ENCODE measurements at regions not wholly inside any gene's neighbourhood (a gene's known extent, or its start where the extent isn't known, plus 50 kb on each side); places are given as distances from the start of the nearest gene placed in this dataset.

- no peak for DNase-seq
These were observed 72.3 kb downstream of the LINC00237 start for GRCh38 chr20:21033817-21034216.

- no peak for DNase-seq
These were observed 74.5 kb downstream of the LINC00237 start for GRCh38 chr20:21031666-21032065.

GRCh38 chr20:21029341-21029740, 76.8 kb downstream of the LINC00237 start:
- DNase-seq: no peak

- no peak for DNase-seq
These were observed 77.2 kb downstream of the LINC00237 start for GRCh38 chr20:21028921-21029320.

GRCh38 chr20:21028436-21028835, 77.7 kb downstream of the LINC00237 start:
- DNase-seq: no peak

GRCh38 chr20:21027569-21027968, 78.6 kb downstream of the LINC00237 start:
- DNase-seq: no peak

- no peak for DNase-seq
These were observed 79.2 kb downstream of the LINC00237 start for GRCh38 chr20:21026951-21027350.

- DNase-seq: no peak
These were observed 81.7 kb downstream of the LINC00237 start for GRCh38 chr20:21024420-21024819.

- no peak for DNase-seq
These were observed 83.2 kb downstream of the LINC00237 start for GRCh38 chr20:21022925-21023324.

GRCh38 chr20:21021472-21021790, 84.7 kb downstream of the LINC00237 start:
- DNase-seq: no peak

GRCh38 chr20:21020659-21021471, 85.3 kb downstream of the LINC00237 start:
- DNase-seq: no peak

- DNase-seq: no peak
These were observed 86.1 kb downstream of the LINC00237 start for GRCh38 chr20:21019814-21020658.

- DNase-seq: no peak
These were observed 86.7 kb downstream of the LINC00237 start for GRCh38 chr20:21019468-21019813.

GRCh38 chr20:21018576-21018975, 87.6 kb downstream of the LINC00237 start:
- no peak for DNase-seq

GRCh38 chr20:21017528-21018085, 88.6 kb downstream of the LINC00237 start:
- no peak for DNase-seq

GRCh38 chr20:21016751-21017150, 89.4 kb downstream of the LINC00237 start:
- DNase-seq: no peak

- DNase-seq: no peak
These were observed 91.6 kb downstream of the LINC00237 start for GRCh38 chr20:21014528-21014927.

- DNase-seq: no peak
These were observed 97.2 kb downstream of the LINC00237 start for GRCh38 chr20:21008951-21009350.

GRCh38 chr20:21006611-21007010, 99.5 kb downstream of the LINC00237 start:
- no peak for DNase-seq

- DNase-seq: no peak
These were observed 101.6 kb downstream of the LINC00237 start for GRCh38 chr20:21004386-21005076.

GRCh38 chr20:21003902-21004301, 102.3 kb downstream of the LINC00237 start:
- no peak for DNase-seq

- no peak for DNase-seq
These were observed 103.7 kb downstream of the LINC00237 start for GRCh38 chr20:21002486-21002885.

- DNase-seq: no peak
These were observed 112.8 kb downstream of the LINC00237 start for GRCh38 chr20:20993372-20993771.

All from CD4-positive, alpha-beta T cell treated with Interleukin-1 beta for 1 hour (primary cell).